ENCODE measurements at regions not wholly inside any gene's neighbourhood (a gene's known extent, or its start where the extent isn't known, plus 50 kb on each side); places are given as distances from the start of the nearest gene placed in this dataset.
"Not testable (repeated sequence)": the region's sequence is repeated elsewhere in the genome, so short reads cannot be mapped to it uniquely, and the experiment has no call there.

DNA sequence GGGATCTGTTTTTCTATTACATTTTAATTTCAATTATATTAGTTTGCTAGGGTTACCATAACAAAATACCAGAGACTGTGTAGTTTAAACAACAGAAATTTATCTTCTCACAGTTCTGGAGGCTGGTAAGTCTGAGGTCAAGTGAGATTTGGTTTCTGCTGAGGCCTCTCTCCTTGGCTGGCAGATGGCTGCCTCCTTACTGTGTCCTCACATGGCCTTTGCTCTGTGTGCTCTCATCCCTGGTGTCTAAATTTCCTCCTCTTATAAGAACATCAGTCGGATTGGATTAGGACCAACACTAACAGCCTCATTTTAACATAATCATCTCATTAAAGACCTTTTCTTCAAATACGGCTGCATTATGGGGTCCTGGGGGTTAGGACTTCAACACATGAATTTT, 195.2 kb upstream of the CHODL start:
- Histone ChIP-seq H3K4me1 (ENCODE audit: control insufficient read depth, insufficient read depth, low read length) (no peaks in the 10 kb centered on the region; the same call in 1 of the 2 replicates), H3K27ac (ENCODE audit: low read length) (no peak overlapping the region), H3K27me3 (ENCODE audit: control insufficient read depth, insufficient read depth, low read length) (no peaks in the 10 kb centered on the region), H3K9me3 (ENCODE audit: control insufficient read depth, insufficient read depth, low read length) (no peaks in the 10 kb centered on the region), H3K4me3 (ENCODE audit: low read length) (no peak overlapping the region), H3K36me3 (ENCODE audit: control insufficient read depth, insufficient read depth, low read length) (no peaks in the 10 kb centered on the region)
- WGBS (ENCODE audit: insufficient coverage, insufficient read length), result no CpG with 5 or more reads among the region's 2 CpGs
- no peak for DNase-seq (ENCODE audit: low read depth, low spot score)

DNA sequence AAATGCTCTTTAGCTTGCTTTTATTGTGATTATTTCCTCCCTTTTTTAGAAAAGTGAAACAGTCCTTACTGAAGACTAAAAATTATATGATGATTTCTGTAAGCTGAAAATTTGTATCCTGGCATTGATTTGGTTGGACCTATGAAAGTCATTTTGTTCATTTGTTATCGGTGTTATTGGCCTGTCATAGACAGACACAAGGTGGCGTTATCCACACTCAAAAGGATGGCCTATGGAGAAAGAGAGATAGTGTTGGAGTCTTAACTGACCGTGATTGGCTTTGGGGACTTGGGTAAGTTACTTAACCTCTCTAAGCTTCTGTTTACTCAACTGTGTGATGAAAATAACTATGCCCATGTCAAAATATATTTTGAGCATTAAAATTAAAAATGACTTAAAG, 203.6 kb upstream of the CHODL start:
- Histone ChIP-seq H3K27me3 (ENCODE audit: control insufficient read depth, insufficient read depth, low read length) (no peaks in the 10 kb centered on the region; the same call in 1 of the 2 replicates), H3K9me3 (ENCODE audit: control insufficient read depth, insufficient read depth, low read length) (no peaks in the 10 kb centered on the region), H3K4me1 (ENCODE audit: control insufficient read depth, insufficient read depth, low read length) (no peaks in the 10 kb centered on the region), H3K27ac (ENCODE audit: low read length) (no peak overlapping the region), H3K36me3 (ENCODE audit: control insufficient read depth, insufficient read depth, low read length) (no peaks in the 10 kb centered on the region), H3K4me3 (ENCODE audit: low read length) (no peak overlapping the region)
- peak; percentile 39 for DNase-seq (ENCODE audit: low read depth, low spot score)
- no CpG with 5 or more reads among the region's 3 CpGs for WGBS (ENCODE audit: insufficient coverage, insufficient read length)

DNA sequence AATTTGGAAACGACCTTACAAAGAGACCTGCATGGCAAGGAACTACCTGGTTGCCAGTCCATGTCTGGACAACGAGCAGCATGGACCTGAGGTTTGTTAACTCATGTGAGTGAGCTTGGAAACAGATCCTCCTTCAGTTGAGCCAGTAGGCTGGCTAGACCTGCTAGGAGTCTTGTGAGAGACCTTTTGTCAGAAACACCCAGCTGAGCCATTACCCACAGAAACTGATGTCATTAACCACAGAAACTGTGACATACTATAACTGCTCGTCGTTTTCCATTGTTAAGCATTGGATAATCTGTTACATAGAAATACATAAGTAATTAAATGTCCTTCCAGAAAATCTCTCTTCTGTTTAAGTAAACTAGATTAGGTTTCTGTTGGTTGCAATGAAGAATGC, 211.1 kb upstream of the C21orf91 start:
- no peaks in the 10 kb centered on the region for H3K4me1 ChIP-seq (ENCODE audit: control insufficient read depth, insufficient read depth, low read length)
- no peak overlapping the region for H3K27ac ChIP-seq (ENCODE audit: low read length)
- H3K27me3 ChIP-seq (ENCODE audit: control insufficient read depth, insufficient read depth, low read length), result no peaks in the 10 kb centered on the region
- no peaks in the 10 kb centered on the region for H3K36me3 ChIP-seq (ENCODE audit: control insufficient read depth, insufficient read depth, low read length)
- H3K9me3 ChIP-seq (ENCODE audit: control insufficient read depth, insufficient read depth, low read length), result no peaks in the 10 kb centered on the region
- no peak overlapping the region for H3K4me3 ChIP-seq (ENCODE audit: low read length)
- no CpG with 5 or more reads among the region's 4 CpGs for WGBS (ENCODE audit: insufficient coverage, insufficient read length)
- DNase-seq (ENCODE audit: low read depth, low spot score), result no peak

DNA sequence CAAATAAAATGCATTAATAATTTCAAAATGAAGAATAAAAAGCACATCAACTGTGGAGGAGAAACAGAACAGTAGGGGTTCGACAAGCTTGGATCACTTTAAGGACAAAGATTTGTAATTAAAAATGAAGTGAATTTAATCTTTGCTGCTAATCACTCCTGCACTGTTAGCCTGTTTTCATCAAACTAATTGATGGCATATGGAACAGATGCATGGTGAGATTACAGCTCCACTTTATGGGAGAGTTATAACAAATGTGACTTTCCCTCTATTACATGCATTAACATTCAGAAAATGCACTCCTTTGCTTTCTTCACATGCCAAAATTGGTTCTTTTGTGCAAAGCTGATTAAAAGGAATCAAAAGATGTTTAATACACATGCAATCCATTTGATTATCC, 207.2 kb upstream of the C21orf91 start:
- Histone ChIP-seq H3K4me3 (ENCODE audit: low read length) (no peak overlapping the region), H3K4me1 (ENCODE audit: control insufficient read depth, insufficient read depth, low read length) (0 out of 2 replicates have a peak, but pooled peaks cover 3% of the 10 kb centered on the region), H3K36me3 (ENCODE audit: control insufficient read depth, insufficient read depth, low read length) (no peaks in the 10 kb centered on the region), H3K27ac (ENCODE audit: low read length) (no peak overlapping the region), H3K9me3 (ENCODE audit: control insufficient read depth, insufficient read depth, low read length) (no peaks in the 10 kb centered on the region), H3K27me3 (ENCODE audit: control insufficient read depth, insufficient read depth, low read length) (no peaks in the 10 kb centered on the region)
- DNase-seq (ENCODE audit: low read depth, low spot score), result no peak
- WGBS (ENCODE audit: insufficient coverage, insufficient read length), result no CpG with 5 or more reads among the region's 1 CpG

DNA sequence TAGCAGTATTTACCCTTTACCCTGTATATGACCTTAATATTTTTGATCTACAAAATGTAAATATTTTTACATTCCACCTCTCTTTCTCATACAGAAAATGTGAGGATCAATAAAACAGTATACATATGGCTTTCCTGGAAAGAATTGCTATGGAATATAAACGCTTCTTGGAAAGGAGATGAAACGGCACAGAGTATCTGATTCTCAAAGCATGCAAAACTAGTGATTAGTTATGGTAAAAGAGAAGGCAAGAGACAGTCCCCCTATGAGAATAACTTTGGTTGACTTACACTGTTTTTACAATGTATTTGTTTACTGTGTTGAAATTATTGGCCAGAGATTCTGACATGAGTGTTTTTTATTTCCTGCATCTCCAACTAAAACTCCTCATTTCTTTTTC, 204.6 kb upstream of the C21orf91 start:
- DNase-seq (ENCODE audit: low read depth, low spot score), result no peak
- Histone ChIP-seq H3K4me3 (ENCODE audit: low read length) (no peak overlapping the region), H3K27me3 (ENCODE audit: control insufficient read depth, insufficient read depth, low read length) (no peaks in the 10 kb centered on the region), H3K36me3 (ENCODE audit: control insufficient read depth, insufficient read depth, low read length) (no peaks in the 10 kb centered on the region), H3K27ac (ENCODE audit: low read length) (no peak overlapping the region), H3K4me1 (ENCODE audit: control insufficient read depth, insufficient read depth, low read length) (0 out of 2 replicates have a peak, but pooled peaks cover 3% of the 10 kb centered on the region), H3K9me3 (ENCODE audit: control insufficient read depth, insufficient read depth, low read length) (no peaks in the 10 kb centered on the region)
- WGBS (ENCODE audit: insufficient coverage, insufficient read length), result no CpG with 5 or more reads among the region's 2 CpGs

DNA sequence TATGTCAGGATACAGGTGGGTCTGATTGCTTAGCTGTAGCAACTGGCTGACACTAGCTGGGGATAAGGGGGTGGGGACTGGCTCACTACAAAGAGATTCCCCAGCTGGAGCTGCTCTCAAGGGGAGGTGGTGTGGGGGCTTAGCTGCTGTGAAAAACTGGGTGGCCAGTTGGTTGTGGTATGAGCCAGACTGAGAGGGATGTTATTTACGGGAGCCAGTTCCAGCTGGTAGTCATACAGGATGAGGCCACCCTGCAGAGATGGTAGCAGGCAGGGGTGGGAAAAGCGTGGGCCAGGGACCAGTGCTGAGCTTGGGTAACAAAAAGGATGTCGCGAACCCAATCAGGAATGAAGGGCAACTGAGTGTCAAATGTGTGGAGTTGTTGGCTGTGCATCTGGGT, 204.0 kb upstream of the C21orf91 start:
- Histone ChIP-seq H3K36me3 (ENCODE audit: control insufficient read depth, insufficient read depth, low read length) (no peaks in the 10 kb centered on the region), H3K27me3 (ENCODE audit: control insufficient read depth, insufficient read depth, low read length) (no peaks in the 10 kb centered on the region), H3K9me3 (ENCODE audit: control insufficient read depth, insufficient read depth, low read length) (no peaks in the 10 kb centered on the region), H3K4me1 (ENCODE audit: control insufficient read depth, insufficient read depth, low read length) (0 out of 2 replicates have a peak, but pooled peaks cover 3% of the 10 kb centered on the region), H3K27ac (ENCODE audit: low read length) (no peak overlapping the region), H3K4me3 (ENCODE audit: low read length) (no peak overlapping the region)
- DNase-seq (ENCODE audit: low read depth, low spot score), result no peak
- no CpG with 5 or more reads among the region's 4 CpGs for WGBS (ENCODE audit: insufficient coverage, insufficient read length)

DNA sequence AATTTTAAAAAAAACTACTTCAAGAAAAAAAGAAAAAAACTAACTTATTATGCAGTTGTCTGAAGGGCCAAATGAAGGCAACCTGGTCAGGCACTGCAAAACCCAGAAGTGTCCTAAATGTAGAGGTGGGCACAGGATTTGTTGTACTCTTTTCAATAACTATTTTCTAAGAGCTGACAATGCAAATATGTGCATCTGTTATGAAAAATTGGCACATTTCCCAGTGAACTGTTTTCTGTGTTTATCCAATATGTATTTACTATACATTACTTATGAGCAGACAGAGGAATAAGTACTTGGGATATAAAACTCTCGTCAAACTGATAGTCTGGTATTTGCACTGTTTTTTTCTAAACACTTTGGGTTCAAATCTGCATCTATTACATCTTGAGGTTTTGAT, 188.0 kb upstream of the C21orf91 start:
- Histone ChIP-seq H3K9me3 (ENCODE audit: control insufficient read depth, insufficient read depth, low read length) (no peaks in the 10 kb centered on the region), H3K4me3 (ENCODE audit: low read length) (no peak overlapping the region), H3K27me3 (ENCODE audit: control insufficient read depth, insufficient read depth, low read length) (no peaks in the 10 kb centered on the region), H3K36me3 (ENCODE audit: control insufficient read depth, insufficient read depth, low read length) (no peaks in the 10 kb centered on the region), H3K4me1 (ENCODE audit: control insufficient read depth, insufficient read depth, low read length) (no peaks in the 10 kb centered on the region), H3K27ac (ENCODE audit: low read length) (no peak overlapping the region)
- DNase-seq (ENCODE audit: low read depth, low spot score), result no peak
- WGBS (ENCODE audit: insufficient coverage, insufficient read length), result no CpG with 5 or more reads among the region's 1 CpG

DNA sequence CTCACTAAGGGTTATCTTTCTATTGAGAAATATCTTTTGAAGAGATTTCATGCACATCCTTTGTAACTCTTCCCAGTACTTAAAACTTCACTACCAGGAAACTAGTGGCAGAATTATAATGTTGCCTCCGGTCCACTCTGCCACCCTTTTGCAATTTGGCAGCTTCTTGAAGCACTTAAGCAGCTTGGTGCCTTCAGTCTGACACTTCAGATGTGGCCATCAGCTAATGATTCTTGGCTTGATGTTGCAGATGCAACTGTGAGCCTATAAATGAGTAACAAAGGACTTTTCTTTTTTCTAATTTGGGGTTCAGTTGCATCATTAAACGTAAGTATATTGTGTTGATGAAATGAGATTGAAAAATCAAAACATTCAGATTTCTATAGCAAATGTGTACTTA, 187.5 kb upstream of the C21orf91 start:
- no peak for DNase-seq (ENCODE audit: low read depth, low spot score)
- no peak overlapping the region for H3K27ac ChIP-seq (ENCODE audit: low read length)
- no peaks in the 10 kb centered on the region for H3K9me3 ChIP-seq (ENCODE audit: control insufficient read depth, insufficient read depth, low read length)
- no peaks in the 10 kb centered on the region for H3K36me3 ChIP-seq (ENCODE audit: control insufficient read depth, insufficient read depth, low read length)
- no peaks in the 10 kb centered on the region for H3K4me1 ChIP-seq (ENCODE audit: control insufficient read depth, insufficient read depth, low read length)
- WGBS (ENCODE audit: insufficient coverage, insufficient read length), result no CpG with 5 or more reads among the region's 2 CpGs
- H3K4me3 ChIP-seq (ENCODE audit: low read length), result no peak overlapping the region
- no peaks in the 10 kb centered on the region for H3K27me3 ChIP-seq (ENCODE audit: control insufficient read depth, insufficient read depth, low read length)

DNA sequence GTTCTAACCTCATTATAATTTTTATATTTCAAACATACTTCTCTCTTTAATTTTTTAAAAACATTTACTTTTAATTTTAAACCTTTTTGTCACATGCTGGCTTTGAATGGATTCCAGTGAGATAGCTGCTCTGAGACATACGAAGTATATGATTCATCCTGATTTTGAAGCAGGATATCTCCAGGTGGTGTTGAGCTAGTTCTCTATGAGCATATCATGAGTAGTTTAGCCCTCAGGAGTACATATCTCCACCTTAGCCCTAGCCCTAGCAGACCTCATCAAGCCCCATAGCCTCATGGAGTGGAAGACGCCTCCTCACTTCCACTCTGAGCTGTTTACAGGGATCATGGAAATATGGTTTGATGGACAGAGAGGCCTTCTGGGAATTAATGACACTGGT, 183.2 kb upstream of the C21orf91 start:
- Histone ChIP-seq H3K4me3 (ENCODE audit: low read length) (no peak overlapping the region), H3K36me3 (ENCODE audit: control insufficient read depth, insufficient read depth, low read length) (no peaks in the 10 kb centered on the region), H3K4me1 (ENCODE audit: control insufficient read depth, insufficient read depth, low read length) (no peaks in the 10 kb centered on the region), H3K27me3 (ENCODE audit: control insufficient read depth, insufficient read depth, low read length) (no peaks in the 10 kb centered on the region), H3K27ac (ENCODE audit: low read length) (no peak overlapping the region), H3K9me3 (ENCODE audit: control insufficient read depth, insufficient read depth, low read length) (no peaks in the 10 kb centered on the region; the same call in 1 of the 2 replicates)
- no peak for DNase-seq (ENCODE audit: low read depth, low spot score)
- WGBS (ENCODE audit: insufficient coverage, insufficient read length), result no CpG with 5 or more reads among the region's 2 CpGs

DNA sequence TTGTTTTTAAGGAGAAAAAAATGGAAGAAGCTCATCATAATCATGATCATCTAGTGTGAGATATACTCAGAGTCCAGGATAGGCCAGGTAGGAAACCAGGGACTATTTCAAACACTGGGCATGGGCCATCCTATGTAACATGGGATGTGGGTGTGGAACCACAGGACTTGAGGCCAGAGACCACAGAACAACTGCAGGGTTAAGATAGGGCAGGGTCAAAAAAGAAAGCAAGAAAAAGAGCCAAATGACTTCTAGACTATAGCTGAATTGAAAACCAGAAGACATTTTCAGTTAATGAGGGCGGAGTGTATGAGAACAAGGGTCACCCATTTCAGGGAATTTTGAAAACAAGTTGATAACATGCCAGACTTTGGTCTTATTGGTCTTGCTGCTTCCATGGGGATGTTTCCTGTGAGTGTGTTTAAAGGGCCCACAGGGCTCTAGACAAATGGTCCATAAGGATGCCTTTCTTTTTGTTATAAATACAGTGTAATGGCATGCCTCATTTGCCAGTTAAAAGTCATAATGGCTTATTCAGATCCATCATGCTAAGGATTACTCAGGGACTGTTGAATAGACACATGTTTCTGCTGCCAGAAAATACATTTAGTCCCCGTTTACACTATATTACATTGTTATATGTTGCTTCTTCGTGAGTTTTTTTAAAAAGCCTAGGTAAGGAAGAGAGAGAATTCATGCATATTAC, 182.0 kb upstream of the C21orf91 start:
- Histone ChIP-seq H3K4me1 (ENCODE audit: control insufficient read depth, insufficient read depth, low read length) (no peaks in the 10 kb centered on the region), H3K9me3 (ENCODE audit: control insufficient read depth, insufficient read depth, low read length) (no peaks in the 10 kb centered on the region; the same call in 1 of the 2 replicates), H3K27me3 (ENCODE audit: control insufficient read depth, insufficient read depth, low read length) (no peaks in the 10 kb centered on the region), H3K4me3 (ENCODE audit: low read length) (no peak overlapping the region), H3K27ac (ENCODE audit: low read length) (no peak overlapping the region), H3K36me3 (ENCODE audit: control insufficient read depth, insufficient read depth, low read length) (no peaks in the 10 kb centered on the region)
- no peak for DNase-seq (ENCODE audit: low read depth, low spot score)
- no CpG with 5 or more reads among the region's 3 CpGs for WGBS (ENCODE audit: insufficient coverage, insufficient read length)

DNA sequence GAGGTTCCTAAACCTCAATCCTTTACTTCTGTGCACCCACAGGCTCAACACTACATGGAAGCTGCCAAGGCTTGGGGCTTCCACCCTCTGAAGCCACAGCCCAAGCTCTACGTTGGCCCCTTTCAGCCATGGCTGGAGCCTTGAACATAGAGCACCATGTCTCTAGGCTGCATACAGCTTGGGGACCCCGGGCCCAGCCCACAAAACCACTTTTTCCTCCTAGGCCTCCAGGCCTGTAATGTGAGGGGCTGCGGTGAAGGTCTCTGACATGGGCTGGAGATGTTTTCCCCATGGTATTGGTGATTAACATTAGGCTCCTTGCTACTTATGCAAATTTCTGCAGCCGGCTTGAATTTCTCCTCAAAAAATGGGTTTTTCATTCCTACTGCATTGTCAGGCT, 179.4 kb upstream of the C21orf91 start:
- H3K9me3 ChIP-seq (ENCODE audit: control insufficient read depth, insufficient read depth, low read length); H3K27me3 ChIP-seq (ENCODE audit: control insufficient read depth, insufficient read depth, low read length); H3K4me3 ChIP-seq (ENCODE audit: low read length); DNase-seq (ENCODE audit: low read depth, low spot score); H3K4me1 ChIP-seq (ENCODE audit: control insufficient read depth, insufficient read depth, low read length); H3K27ac ChIP-seq (ENCODE audit: low read length); H3K36me3 ChIP-seq (ENCODE audit: control insufficient read depth, insufficient read depth, low read length): not testable (repeated sequence)
- WGBS (ENCODE audit: insufficient coverage, insufficient read length), result no CpG with 5 or more reads among the region's 4 CpGs
